ENCODE measurements at regions not wholly inside any gene's neighbourhood (a gene's known extent, or its start where the extent isn't known, plus 50 kb on each side); places are given as distances from the start of the nearest gene placed in this dataset.

- no peak for TF ChIP-seq POLR2A (IDR thresholded peaks at IDR 0.05)
- TF ChIP-seq CTCF (IDR thresholded peaks at IDR 0.05): no peak
These were observed 432.0 kb upstream of the SLIT2 start for GRCh38 chr4:19819737-19820136.

All from esophagus squamous epithelium (tissue), 4 donors.